Prostate gland (tissue), 2 donors: ENCODE measurements at regions not wholly inside any gene's neighbourhood (a gene's known extent, or its start where the extent isn't known, plus 50 kb on each side); places are given as distances from the start of the nearest gene placed in this dataset.
A peak's percentile ranks its signal among the peaks of the same experiment; 100 is the strongest.

ENCODE experiments used
- DNase-seq: peaks from one replicate; pipeline ENCODE4 v3.0.0-alpha.2; 2019; ENCODE audit warnings: low spot score
- H3K27ac ChIP-seq, 2 donors: fragments of 200-600 bp; sonication (generic); 2 replicates each; pipeline ENCODE4 v1.5.1; 2017 to 2019
- H3K27me3 ChIP-seq: fragments of 200-600 bp; sonication (generic); replicated peaks from 2 replicates; pipeline ENCODE4 v1.5.1; 2019; ENCODE audit not compliant: insufficient read depth
- H3K36me3 ChIP-seq, 2 donors: fragments of 200-600 bp; sonication (generic); 1 replicate in 1 of 2; 2 replicates in 1 of 2; pipeline versions ENCODE4 v1.5.1 to v1.8.1; 2017 to 2019
- H3K4me1 ChIP-seq: fragments of 200-600 bp; sonication (generic); replicated peaks from 2 replicates; pipeline ENCODE4 v1.5.1; 2019
- H3K4me3 ChIP-seq, 2 donors: fragments of 200-600 bp; sonication (generic); 2 replicates each; pipeline ENCODE4 v1.5.1; 2017 to 2019
- H3K9me3 ChIP-seq: fragments of 200-600 bp; sonication (generic); 2 replicates; pipeline ENCODE4 v1.5.1; 2017
- POLR2A ChIP-seq: fragments of 450-650 bp; IDR thresholded peaks from one replicate; pipeline ENCODE4 v1.6.1; 2016; ENCODE audit warnings: antibody characterized with exemption, mild to moderate bottlenecking
- POLR2AphosphoS5 ChIP-seq: sonication (generic); formaldehyde crosslinking; IDR thresholded peaks from one replicate; pipeline ENCODE4 v1.6.1; 2017; ENCODE audit warnings: antibody characterized with exemption
- WGBS: methylation state at CpG from one replicate; pipeline ENCODE4 v1.1.5; 2018; 5-methylcytosine and 5-hydroxymethylcytosine counted together
- intact Hi-C: fragments of 100-400 bp; cut with DNase I; formaldehyde crosslinking; loops from one replicate; pipeline ENCODE4 v1.14.2; 2022
- TF ChIP-seq, protein P1 (sequence below), 4 experiments: fragments of 200-600 bp in 2 of 4; fragments of 450-650 bp in 2 of 4; sonication (generic) in 2 of 4; IDR thresholded peaks; 1 replicate in 3 of 4; 2 replicates in 1 of 4; pipeline ENCODE4 v1.5.1; 2016 to 2019; ENCODE audit warnings: antibody characterized with exemption in 4 of 4, mild to moderate bottlenecking in 2 of 4, moderate library complexity in 2 of 4

DNA sequence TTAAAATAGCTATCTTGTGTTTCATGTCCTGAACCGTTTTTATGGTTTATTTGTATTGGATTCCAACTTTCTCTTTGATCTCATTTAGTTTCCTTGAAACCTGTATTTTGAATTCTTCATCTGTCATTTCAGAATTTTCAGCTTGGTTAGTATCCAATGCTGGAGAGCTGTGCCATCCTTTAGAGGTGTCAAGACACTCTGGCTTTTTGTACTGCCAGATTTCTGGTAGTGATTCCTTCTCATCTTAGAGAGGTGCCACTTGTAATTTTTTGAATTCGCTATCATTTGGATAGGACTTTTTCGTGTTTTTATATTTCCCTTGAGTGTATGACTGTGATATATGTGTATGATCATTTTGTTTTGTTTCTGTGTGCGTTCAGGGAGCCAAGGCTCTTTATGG lies 591.4 kb downstream of the ADCYAP1 start:
- intact Hi-C loops = no loop called here
- TF ChIP-seq POLR2A (no peak), POLR2AphosphoS5 (no peak)
- TF ChIP-seq, protein P1, sequence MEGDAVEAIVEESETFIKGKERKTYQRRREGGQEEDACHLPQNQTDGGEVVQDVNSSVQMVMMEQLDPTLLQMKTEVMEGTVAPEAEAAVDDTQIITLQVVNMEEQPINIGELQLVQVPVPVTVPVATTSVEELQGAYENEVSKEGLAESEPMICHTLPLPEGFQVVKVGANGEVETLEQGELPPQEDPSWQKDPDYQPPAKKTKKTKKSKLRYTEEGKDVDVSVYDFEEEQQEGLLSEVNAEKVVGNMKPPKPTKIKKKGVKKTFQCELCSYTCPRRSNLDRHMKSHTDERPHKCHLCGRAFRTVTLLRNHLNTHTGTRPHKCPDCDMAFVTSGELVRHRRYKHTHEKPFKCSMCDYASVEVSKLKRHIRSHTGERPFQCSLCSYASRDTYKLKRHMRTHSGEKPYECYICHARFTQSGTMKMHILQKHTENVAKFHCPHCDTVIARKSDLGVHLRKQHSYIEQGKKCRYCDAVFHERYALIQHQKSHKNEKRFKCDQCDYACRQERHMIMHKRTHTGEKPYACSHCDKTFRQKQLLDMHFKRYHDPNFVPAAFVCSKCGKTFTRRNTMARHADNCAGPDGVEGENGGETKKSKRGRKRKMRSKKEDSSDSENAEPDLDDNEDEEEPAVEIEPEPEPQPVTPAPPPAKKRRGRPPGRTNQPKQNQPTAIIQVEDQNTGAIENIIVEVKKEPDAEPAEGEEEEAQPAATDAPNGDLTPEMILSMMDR (IDR thresholded peaks at IDR 0.05) = no peak

DNA sequence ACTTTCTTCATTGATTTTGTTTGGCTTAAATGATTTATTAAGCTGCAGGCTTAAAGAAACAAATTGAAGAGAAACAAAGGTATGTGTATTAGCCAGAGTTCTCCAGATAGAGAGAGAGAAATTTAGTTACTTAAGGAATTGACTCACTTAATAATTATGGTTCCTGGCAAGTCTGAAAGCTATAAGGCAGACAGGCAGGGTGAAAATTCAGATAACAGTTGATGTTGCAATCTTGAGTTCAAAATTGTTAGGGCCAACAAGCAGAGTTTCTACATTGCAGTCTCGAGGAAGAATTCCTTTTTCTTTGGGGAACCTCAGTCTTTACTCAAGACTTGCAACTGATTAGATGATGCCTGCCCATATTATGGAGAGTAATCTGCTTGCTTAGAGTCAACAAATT lies 593.5 kb downstream of the ADCYAP1 start:
- intact Hi-C loops = no loop called here
- no peak overlapping the region for H3K4me3 ChIP-seq
- H3K36me3 ChIP-seq = no peaks in the 10 kb centered on the region
- no peak overlapping the region for H3K27ac ChIP-seq
- H3K9me3 ChIP-seq = no peaks in the 10 kb centered on the region
- no peaks in the 10 kb centered on the region for H3K4me1 ChIP-seq
- no peaks in the 10 kb centered on the region for H3K27me3 ChIP-seq
- 68% methylated on average over 1 of the region's 1 CpG for WGBS
- TF ChIP-seq, protein P1 (IDR thresholded peaks at IDR 0.05) = no peak
- TF ChIP-seq POLR2AphosphoS5 (no peak), POLR2A (no peak)
- no peak for DNase-seq

More for the DNA sequence above, 591.4 kb downstream of the ADCYAP1 start:
- no peak overlapping the region for H3K27ac ChIP-seq
- H3K4me1 ChIP-seq = no peaks in the 10 kb centered on the region
- no peaks in the 10 kb centered on the region for H3K36me3 ChIP-seq
- no peaks in the 10 kb centered on the region for H3K9me3 ChIP-seq
- H3K27me3 ChIP-seq = no peaks in the 10 kb centered on the region
- WGBS = 41% methylated on average over 4 of the region's 4 CpGs
- H3K4me3 ChIP-seq = no peak overlapping the region
- no peak for DNase-seq

DNA sequence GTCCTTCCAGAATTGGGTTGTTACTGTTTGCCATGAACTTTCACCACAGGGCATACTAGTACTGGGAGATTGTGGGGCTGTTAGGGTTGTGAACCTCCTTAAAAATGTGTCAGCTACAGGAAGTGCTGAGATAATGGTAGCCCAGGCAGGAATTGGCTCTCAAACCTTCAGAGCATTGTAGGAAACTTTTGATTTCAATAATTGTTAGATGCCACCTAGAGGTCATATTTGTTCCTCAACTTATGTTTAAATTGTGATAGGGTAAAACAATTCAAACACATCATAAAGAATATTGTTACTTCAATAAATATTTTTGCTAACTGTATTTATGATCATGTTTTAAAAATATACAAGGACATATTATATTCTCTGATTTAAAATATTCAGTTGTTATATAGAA lies 594.6 kb downstream of the ADCYAP1 start:
- H3K4me3 ChIP-seq = no peak overlapping the region
- TF ChIP-seq, protein P1 (IDR thresholded peaks at IDR 0.05) = peak in 2 of 4 experiments; percentile 18 to 23
- no peak for TF ChIP-seq POLR2AphosphoS5
- no peaks in the 10 kb centered on the region for H3K9me3 ChIP-seq
- intact Hi-C loops = no loop called here
- H3K36me3 ChIP-seq = no peaks in the 10 kb centered on the region
- no peaks in the 10 kb centered on the region for H3K27me3 ChIP-seq
- DNase-seq = no peak
- no peak overlapping the region for H3K27ac ChIP-seq
- no peaks in the 10 kb centered on the region for H3K4me1 ChIP-seq

DNA sequence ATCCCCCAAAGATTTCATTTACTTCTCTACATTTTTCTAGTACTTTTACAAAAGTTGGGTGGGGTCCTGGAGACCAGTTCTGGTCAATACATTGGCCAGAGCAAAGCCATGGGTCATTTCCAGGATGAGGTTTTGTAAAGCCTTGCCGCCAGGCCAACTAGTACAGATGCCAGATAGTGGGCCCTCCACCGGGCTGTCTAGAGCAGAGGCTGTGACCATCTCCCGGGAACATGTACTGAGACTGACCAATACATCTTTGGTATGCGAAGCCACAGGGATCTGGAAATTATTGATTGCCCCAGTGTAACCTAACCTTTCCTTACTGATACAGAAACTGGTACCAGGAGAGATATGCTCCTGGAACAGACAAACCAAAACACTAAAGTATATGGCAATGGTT lies 599.2 kb downstream of the ADCYAP1 start:
- no peaks in the 10 kb centered on the region for H3K4me1 ChIP-seq
- intact Hi-C loops = no loop called here
- TF ChIP-seq POLR2A (no peak), POLR2AphosphoS5 (no peak)
- TF ChIP-seq, protein P1 (IDR thresholded peaks at IDR 0.05) = no peak
- DNase-seq = no peak
- 87% methylated on average over 4 of the region's 4 CpGs for WGBS
- no peak overlapping the region for H3K27ac ChIP-seq
- H3K27me3 ChIP-seq = no peaks in the 10 kb centered on the region
- H3K4me3 ChIP-seq = no peak overlapping the region
- no peaks in the 10 kb centered on the region for H3K36me3 ChIP-seq
- no peaks in the 10 kb centered on the region for H3K9me3 ChIP-seq

DNA sequence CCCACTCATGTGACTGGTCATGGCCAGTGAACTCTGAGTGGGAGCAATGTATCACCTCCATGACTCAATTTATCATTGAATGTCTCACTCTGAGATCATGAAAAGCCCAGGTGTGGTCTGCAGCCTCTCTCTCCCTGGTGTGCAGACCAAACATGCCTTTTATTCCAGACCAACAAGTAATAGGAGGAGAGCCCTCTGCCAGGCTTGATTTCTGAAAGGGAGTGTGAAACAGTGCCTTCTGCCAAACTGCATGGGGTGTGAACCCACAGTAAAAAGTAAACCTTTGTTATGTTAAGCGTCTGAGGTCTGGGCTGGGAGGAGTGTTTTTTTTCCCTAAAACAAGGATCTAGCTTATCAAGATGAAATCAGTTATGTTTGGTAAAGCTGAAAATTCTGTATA lies 601.2 kb downstream of the ADCYAP1 start:
- no peaks in the 10 kb centered on the region for H3K9me3 ChIP-seq
- TF ChIP-seq POLR2A (no peak), POLR2AphosphoS5 (no peak)
- TF ChIP-seq, protein P1 (IDR thresholded peaks at IDR 0.05) = no peak
- H3K27me3 ChIP-seq = no peaks in the 10 kb centered on the region
- intact Hi-C loops = no loop called here
- DNase-seq = no peak
- no peaks in the 10 kb centered on the region for H3K36me3 ChIP-seq
- 15% methylated on average over 1 of the region's 1 CpG for WGBS
- H3K27ac ChIP-seq = no peak overlapping the region
- no peak overlapping the region for H3K4me3 ChIP-seq
- H3K4me1 ChIP-seq = no peaks in the 10 kb centered on the region
